GM12878 (cell line): ENCODE measurements at regions not wholly inside any gene's neighbourhood (a gene's known extent, or its start where the extent isn't known, plus 50 kb on each side); places are given as distances from the start of the nearest gene placed in this dataset.

ENCODE experiments used
- ATF2 ChIP-seq: IDR thresholded peaks from 2 replicates; pipeline ENCODE4 v1.6.1; 2012; ENCODE audit warnings: low read length, inconsistent platforms
- ATF3 ChIP-seq: IDR thresholded peaks from 2 replicates; pipeline ENCODE4 v1.6.1; 2011; ENCODE audit warnings: low read depth, mild to moderate bottlenecking, low read length, moderate library complexity, borderline replicate concordance; ENCODE audit errors: extremely low read depth
- ESRRA ChIP-seq: IDR thresholded peaks from 2 replicates; pipeline ENCODE4 v1.6.1; 2012; ENCODE audit warnings: mild to moderate bottlenecking, low read length, improper control_type of control experiment
- HDAC2 ChIP-seq: fragments of 200-600 bp; sonication (generic); IDR thresholded peaks from 2 replicates; pipeline ENCODE4 v1.6.1; 2017
- POLR2A ChIP-seq: IDR thresholded peaks from 2 replicates; pipeline ENCODE4 v1.6.1; 2011; ENCODE audit warnings: low read depth, mild to moderate bottlenecking, low read length
- POLR2AphosphoS5 ChIP-seq: IDR thresholded peaks from 2 replicates; pipeline ENCODE4 v1.6.1; 2011; ENCODE audit warnings: mild to moderate bottlenecking, low read length, inconsistent platforms
- RAD21 ChIP-seq: IDR thresholded peaks from 2 replicates; pipeline ENCODE4 v1.6.1; 2011; ENCODE audit warnings: mild to moderate bottlenecking, low read depth, low read length, moderate library complexity; ENCODE audit not compliant: insufficient read depth
- USF2 ChIP-seq: IDR thresholded peaks from 2 replicates; pipeline ENCODE4 v1.6.1; 2011; ENCODE audit warnings: low read depth, low read length, improper control_type of control experiment, borderline replicate concordance
- YY1 ChIP-seq: IDR thresholded peaks from 2 replicates; pipeline ENCODE4 v1.6.1; 2011; ENCODE audit warnings: low read depth, mild to moderate bottlenecking, low read length

- no peak for TF ChIP-seq ATF2
- no peak for TF ChIP-seq HDAC2
- no peak for TF ChIP-seq ATF3
- no peak for TF ChIP-seq YY1
- TF ChIP-seq ESRRA, result no peak
- no peak for TF ChIP-seq RAD21
- no peak for TF ChIP-seq USF2
- TF ChIP-seq POLR2A, result no peak
- TF ChIP-seq POLR2AphosphoS5, result no peak
Measured at GRCh38 chrX:43586830-43587229, 69.3 kb upstream of the MAOA start.
